ENCODE measurements at regions not wholly inside any gene's neighbourhood (a gene's known extent, or its start where the extent isn't known, plus 50 kb on each side); places are given as distances from the start of the nearest gene placed in this dataset.

- TF ChIP-seq POLR2AphosphoS5 (IDR thresholded peaks at IDR 0.05) (no peak), CTCF (IDR thresholded peaks at IDR 0.05) (no peak)
Observed at GRCh38 chr2:175476374-175476773, 294.9 kb upstream of the ATP5MC3 start.
